Caco-2 (cell line): ENCODE measurements at regions not wholly inside any gene's neighbourhood (a gene's known extent, or its start where the extent isn't known, plus 50 kb on each side); places are given as distances from the start of the nearest gene placed in this dataset.

Source experiments
- BruUV-seq: library from RNA; stranded (reverse); fragments of 400-500 nt; replicated peaks from 2 replicates; lab custom pipeline; 2021; lab: Mats Ljungman, UMichigan
- CTCF ChIA-PET: fragments of 300-600 bp; sonication (Branson Sonifier 250); formaldehyde crosslinking; loops from one replicate; lab custom pipeline; 2022; ENCODE audit warnings: antibody characterized with exemption; lab: Charles Lee
- POLR2A ChIA-PET: fragments of 300-600 bp; sonication (Branson Sonifier 250); formaldehyde crosslinking; loops from one replicate; lab custom pipeline; 2022; ENCODE audit warnings: antibody characterized with exemption; lab: Charles Lee
- DNase-seq, 2 experiments: peaks; one replicate each; pipeline versions ENCODE4 v3.0.0 to v3.0.0-alpha.2; 2020 to 2022
- H3K27me3 ChIP-seq: replicated peaks from 2 replicates; pipeline ENCODE4 v1.6.0; 2011; ENCODE audit warnings: low read length; ENCODE audit not compliant: control insufficient read depth, insufficient read depth
- H3K36me3 ChIP-seq: 2 replicates; pipeline ENCODE4 v1.5.1; 2011; ENCODE audit warnings: low read length; ENCODE audit not compliant: control insufficient read depth, insufficient read depth
- H3K4me1 ChIP-seq: fragments of 250-450 bp; sonication (Bioruptor Pico); 2 replicates; pipeline ENCODE4 v1.5.1; 2020; ENCODE audit warnings: mild to moderate bottlenecking
- H3K4me3 ChIP-seq: 2 replicates; pipeline ENCODE4 v1.5.1; 2011; ENCODE audit warnings: low read depth, mild to moderate bottlenecking, control low read depth, low read length
- H3K9me3 ChIP-seq: fragments of 250-450 bp; sonication (Bioruptor Pico); 2 replicates; pipeline ENCODE4 v1.5.1; 2020; ENCODE audit warnings: mild to moderate bottlenecking, moderate library complexity
- H3K27ac Mint-ChIP-seq: one replicate; pipeline ENCODE4 v1.8.0; 2022; ENCODE audit warnings: mixed read lengths; ENCODE audit not compliant: unreplicated experiment
- H3K27me3 Mint-ChIP-seq: one replicate; pipeline ENCODE4 v1.8.0; 2022; ENCODE audit warnings: mixed read lengths; ENCODE audit not compliant: insufficient read depth, unreplicated experiment
- H3K36me3 Mint-ChIP-seq: one replicate; pipeline ENCODE4 v1.8.0; 2022; ENCODE audit warnings: mild to moderate bottlenecking, mixed read lengths; ENCODE audit not compliant: insufficient read depth, unreplicated experiment
- H3K4me1 Mint-ChIP-seq: one replicate; pipeline ENCODE4 v1.8.0; 2022; ENCODE audit warnings: low read depth, mixed read lengths; ENCODE audit not compliant: unreplicated experiment
- H3K4me3 Mint-ChIP-seq: one replicate; pipeline ENCODE4 v1.8.0; 2022; ENCODE audit warnings: mild to moderate bottlenecking, moderate library complexity, mixed read lengths; ENCODE audit not compliant: unreplicated experiment
- H3K9me3 Mint-ChIP-seq: one replicate; pipeline ENCODE4 v1.8.0; 2022; ENCODE audit warnings: mixed read lengths; ENCODE audit not compliant: unreplicated experiment
- CTCF ChIP-seq, 2 experiments: fragments of 200-600 bp in 1 of 2; IDR thresholded peaks; 1 replicate in 1 of 2; 2 replicates in 1 of 2; pipeline versions ENCODE4 v1.5.1 to v1.8.0; 2011 to 2022; ENCODE audit warnings: antibody characterized with exemption in 1 of 2, control low read depth in 1 of 2, inconsistent platforms in 1 of 2, low read depth in 1 of 2, low read length in 1 of 2, mild to moderate bottlenecking in 1 of 2, moderate library complexity in 1 of 2; ENCODE audit not compliant: insufficient read depth in 1 of 2, severe bottlenecking in 1 of 2, unreplicated experiment in 1 of 2
- intact Hi-C: fragments of 100-400 bp; cut with micrococcal nuclease; formaldehyde crosslinking; loops from one replicate; pipeline ENCODE4 v1.10.0; 2022; ENCODE audit not compliant: unreplicated experiment

DNA sequence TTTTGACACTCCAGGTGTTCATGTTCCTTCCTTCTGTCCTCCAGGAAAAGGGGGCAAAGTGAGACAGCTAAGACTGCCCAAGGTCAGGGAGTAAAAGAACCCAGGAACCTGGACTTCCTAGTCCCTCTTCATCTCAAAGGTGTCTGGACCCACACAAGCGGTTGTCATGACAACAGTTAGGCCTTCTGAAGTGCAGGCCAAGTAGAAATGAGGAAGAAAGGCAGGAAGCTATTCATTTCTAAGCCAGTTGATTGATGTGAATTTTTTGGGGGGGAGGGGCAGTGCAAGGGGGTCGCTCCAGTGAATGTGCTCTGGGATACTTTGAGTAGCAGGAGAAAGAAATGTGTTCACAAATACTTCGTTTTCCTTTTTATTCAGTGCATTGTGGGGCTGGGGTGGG lies 114.3 kb downstream of the NAV1 start:
- Histone ChIP-seq H3K9me3 (no peaks in the 10 kb centered on the region), H3K4me1 (peaks cover 8% of the 10 kb centered on the region), H3K4me3 (no peak overlapping the region), H3K36me3 (no peaks in the 10 kb centered on the region), H3K27me3 (peaks cover 9% of the 10 kb centered on the region)
- no peaks in the 10 kb centered on the region for H3K36me3 Mint-ChIP-seq
- DNase-seq = no peak
- intact Hi-C loops = no loop called here
- no peak overlapping the region for H3K4me3 Mint-ChIP-seq
- ChIA-PET CTCF (interaction anchor here (0.6 kb wide), 1 partner anchor 71 kb away, joined by 3 read pairs; no protein-coding TSS in a partner anchor), POLR2A (no interaction called here)
- H3K27ac Mint-ChIP-seq = no peak overlapping the region
- no peaks in the 10 kb centered on the region for H3K9me3 Mint-ChIP-seq
- no TSS peak for BruUV-seq
- H3K27me3 Mint-ChIP-seq = peaks cover 25% of the 10 kb centered on the region
- TF ChIP-seq CTCF (IDR thresholded peaks at IDR 0.05; ENCODE audit: insufficient read depth in 1 of 2, low read depth in 1 of 2, low read length in 1 of 2, severe bottlenecking in 1 of 2, unreplicated experiment in 1 of 2) = no peak
- no peaks in the 10 kb centered on the region for H3K4me1 Mint-ChIP-seq

DNA sequence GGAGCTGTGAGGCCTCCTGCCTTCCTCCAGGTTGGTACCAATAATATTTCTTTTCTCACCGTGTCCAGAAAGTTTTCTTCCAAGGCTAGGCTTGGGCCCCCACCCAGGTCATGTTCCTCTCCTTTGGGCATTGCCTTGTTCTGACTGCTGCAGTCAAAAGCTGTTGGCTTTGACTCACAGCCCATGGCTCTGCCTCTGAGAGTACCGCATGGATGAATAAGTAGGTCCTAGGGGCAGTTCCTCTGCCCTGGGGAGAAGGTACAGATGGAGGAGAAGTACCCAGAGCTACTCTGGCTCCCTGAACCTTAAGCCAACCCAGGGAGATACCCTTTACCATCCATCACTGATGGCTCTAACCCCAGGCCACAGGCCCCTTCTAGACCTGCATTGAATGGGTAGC lies 115.0 kb downstream of the NAV1 start:
- no peak for TF ChIP-seq CTCF (IDR thresholded peaks at IDR 0.05; ENCODE audit: insufficient read depth in 1 of 2, low read depth in 1 of 2, low read length in 1 of 2, severe bottlenecking in 1 of 2, unreplicated experiment in 1 of 2)
- Mint-ChIP-seq H3K36me3 (no peaks in the 10 kb centered on the region), H3K27me3 (peaks cover 27% of the 10 kb centered on the region), H3K9me3 (no peaks in the 10 kb centered on the region), H3K4me3 (no peak overlapping the region), H3K4me1 (no peaks in the 10 kb centered on the region), H3K27ac (no peak overlapping the region)
- Histone ChIP-seq H3K9me3 (no peaks in the 10 kb centered on the region), H3K4me3 (no peak overlapping the region), H3K27me3 (peaks cover 9% of the 10 kb centered on the region), H3K36me3 (no peaks in the 10 kb centered on the region), H3K4me1 (peaks cover 6% of the 10 kb centered on the region)
- CTCF ChIA-PET = no interaction called here
- POLR2A ChIA-PET = no interaction called here
- intact Hi-C loops = no loop called here
- BruUV-seq = no TSS peak
- no peak for DNase-seq

GRCh38 chr1:201655243-201655642 lies 116.3 kb downstream of the NAV1 start:
- no peaks in the 10 kb centered on the region for H3K4me1 ChIP-seq
- Mint-ChIP-seq H3K4me3 (no peak overlapping the region), H3K4me1 (no peaks in the 10 kb centered on the region), H3K36me3 (no peaks in the 10 kb centered on the region), H3K9me3 (no peaks in the 10 kb centered on the region), H3K27ac (no peak overlapping the region), H3K27me3 (peaks cover 30% of the 10 kb centered on the region)
- DNase-seq = no peak
- ChIA-PET CTCF (interaction anchor here (0.6 kb wide), 1 partner anchor 53 kb away, joined by 3 read pairs; no protein-coding TSS in a partner anchor), POLR2A (no interaction called here)
- no peak for TF ChIP-seq CTCF (IDR thresholded peaks at IDR 0.05; ENCODE audit: insufficient read depth in 1 of 2, low read depth in 1 of 2, low read length in 1 of 2, severe bottlenecking in 1 of 2, unreplicated experiment in 1 of 2)
- BruUV-seq = no TSS peak
- H3K9me3 ChIP-seq = no peaks in the 10 kb centered on the region
- H3K27me3 ChIP-seq = peaks cover 3% of the 10 kb centered on the region
- H3K4me3 ChIP-seq = no peak overlapping the region
- intact Hi-C loops = no loop called here
- H3K36me3 ChIP-seq = no peaks in the 10 kb centered on the region
